WTC11 (cell line): ENCODE measurements at regions not wholly inside any gene's neighbourhood (a gene's known extent, or its start where the extent isn't known, plus 50 kb on each side); places are given as distances from the start of the nearest gene placed in this dataset.

Experiments
- ATAC-seq: fragments of 200-7000 bp; cut with Tn5 transposase; 2 replicates; pipeline ENCODE4 v1.10.0; 2021; ENCODE audit warnings: mild to moderate bottlenecking, moderate library complexity
- CTCF ChIA-PET: fragments of 300-600 bp; sonication (Branson Sonifier 250); formaldehyde crosslinking; loops from one replicate; lab custom pipeline; 2021; ENCODE audit warnings: antibody characterized with exemption; lab: Charles Lee
- POLR2A ChIA-PET: fragments of 350-600 bp; sonication (Branson Sonifier 250); formaldehyde crosslinking; loops from one replicate; lab custom pipeline; 2021; ENCODE audit warnings: antibody characterized with exemption; lab: Charles Lee
- DNase-seq: peaks from one replicate; pipeline ENCODE4 v3.0.0; 2021; ENCODE audit warnings: low spot score
- H3K27ac Mint-ChIP-seq: 2 replicates; pipeline ENCODE4 v1.8.0; 2021; ENCODE audit warnings: mixed read lengths
- H3K27me3 Mint-ChIP-seq: 2 replicates; pipeline ENCODE4 v1.8.0; 2021; ENCODE audit warnings: low read depth, mild to moderate bottlenecking, moderate library complexity, mixed read lengths
- H3K36me3 Mint-ChIP-seq: 2 replicates; pipeline ENCODE4 v1.8.0; 2021; ENCODE audit warnings: mixed read lengths
- H3K4me1 Mint-ChIP-seq: 2 replicates; pipeline ENCODE4 v1.8.0; 2022; ENCODE audit warnings: mixed read lengths
- H3K4me3 Mint-ChIP-seq: 2 replicates; pipeline ENCODE4 v1.8.0; 2021; ENCODE audit warnings: mild to moderate bottlenecking, moderate library complexity, mixed read lengths
- H3K9me3 Mint-ChIP-seq: 2 replicates; pipeline ENCODE4 v1.8.0; 2021; ENCODE audit warnings: mixed read lengths
- CREM ChIP-seq: sonication (generic); formaldehyde crosslinking; IDR thresholded peaks from 2 replicates; pipeline ENCODE4 v1.8.1; 2022; ENCODE audit warnings: mild to moderate bottlenecking, missing genetic modification reagents, moderate library complexity
- GTF2I ChIP-seq: fragments of 250-450 bp; sonication (Bioruptor Pico); conservative IDR thresholded peaks from 2 replicates; pipeline ENCODE4 v1.4.0; 2021; ENCODE audit warnings: mild to moderate bottlenecking
- IRF2 ChIP-seq: sonication (generic); formaldehyde crosslinking; IDR thresholded peaks from 2 replicates; pipeline ENCODE4 v1.8.0; 2022; ENCODE audit warnings: low read depth, missing genetic modification reagents, borderline replicate concordance
- NFE2L1 ChIP-seq: sonication (generic); formaldehyde crosslinking; IDR thresholded peaks from 2 replicates; pipeline ENCODE4 v1.8.1; 2023; ENCODE audit warnings: missing genetic modification reagents
- NR2C2 ChIP-seq: sonication (generic); formaldehyde crosslinking; IDR thresholded peaks from 2 replicates; pipeline ENCODE4 v1.8.0; 2022; ENCODE audit warnings: mild to moderate bottlenecking, missing genetic modification reagents
- OVOL2 ChIP-seq: fragments of 250-450 bp; sonication (Bioruptor Pico); IDR thresholded peaks from 2 replicates; pipeline ENCODE4 v1.9.0; 2021; ENCODE audit warnings: mild to moderate bottlenecking, borderline replicate concordance
- SMAD4 ChIP-seq: sonication (generic); formaldehyde crosslinking; IDR thresholded peaks from 2 replicates; pipeline ENCODE4 v1.8.0; 2022; ENCODE audit warnings: mild to moderate bottlenecking, missing genetic modification reagents
- SOX15 ChIP-seq: fragments of 250-450 bp; sonication (Bioruptor Pico); IDR thresholded peaks from 2 replicates; pipeline ENCODE4 v1.9.0; 2021; ENCODE audit warnings: mild to moderate bottlenecking
- TP53 ChIP-seq: sonication (generic); formaldehyde crosslinking; IDR thresholded peaks from 2 replicates; pipeline ENCODE4 v1.8.1; 2023; ENCODE audit warnings: mild to moderate bottlenecking, missing genetic modification reagents
- ZBTB21 ChIP-seq: sonication (generic); formaldehyde crosslinking; IDR thresholded peaks from 2 replicates; pipeline ENCODE4 v1.8.1; 2023; ENCODE audit warnings: mild to moderate bottlenecking, missing genetic modification reagents, borderline replicate concordance
- ZNF121 ChIP-seq: sonication (generic); formaldehyde crosslinking; IDR thresholded peaks from 2 replicates; pipeline ENCODE4 v1.8.0; 2023; ENCODE audit warnings: missing genetic modification reagents
- ZNF263 ChIP-seq: sonication (generic); formaldehyde crosslinking; IDR thresholded peaks from 2 replicates; pipeline ENCODE4 v1.8.1; 2022; ENCODE audit warnings: low read depth, mild to moderate bottlenecking, moderate library complexity, missing genetic modification reagents
- ZNF317 ChIP-seq: sonication (generic); formaldehyde crosslinking; IDR thresholded peaks from 2 replicates; pipeline ENCODE4 v1.8.1; 2023; ENCODE audit warnings: low read depth, mild to moderate bottlenecking, moderate library complexity, missing genetic modification reagents, borderline replicate concordance
- ZNF671 ChIP-seq: fragments of 250-450 bp; sonication (Bioruptor Pico); IDR thresholded peaks from 2 replicates; pipeline ENCODE4 v1.8.0; 2021; ENCODE audit warnings: mild to moderate bottlenecking
- TF ChIP-seq, protein P1 (sequence below): sonication (generic); formaldehyde crosslinking; IDR thresholded peaks from 2 replicates; pipeline ENCODE4 v1.8.0; 2022; ENCODE audit warnings: mild to moderate bottlenecking, missing genetic modification reagents
- TF ChIP-seq, protein P2 (sequence below): sonication (generic); formaldehyde crosslinking; IDR thresholded peaks from 2 replicates; pipeline ENCODE4 v1.8.1; 2022; ENCODE audit warnings: low read depth, mild to moderate bottlenecking, moderate library complexity, missing genetic modification reagents, borderline replicate concordance
- TF ChIP-seq, protein P3 (sequence below): fragments of 200-600 bp; IDR thresholded peaks from 2 replicates; pipeline ENCODE4 v1.8.0; 2022; ENCODE audit warnings: antibody characterized with exemption
- TF ChIP-seq, protein P4 (sequence below): sonication (generic); formaldehyde crosslinking; IDR thresholded peaks from 2 replicates; pipeline ENCODE4 v1.8.1; 2023; ENCODE audit warnings: mild to moderate bottlenecking, missing genetic modification reagents, moderate library complexity
- TF ChIP-seq, protein P5 (sequence below): fragments of 250-450 bp; sonication (Bioruptor Pico); IDR thresholded peaks from 2 replicates; pipeline ENCODE4 v1.9.0; 2021; ENCODE audit warnings: moderate library complexity, mild to moderate bottlenecking, inconsistent platforms, borderline replicate concordance
- TF ChIP-seq, protein P6 (sequence below): sonication (generic); formaldehyde crosslinking; IDR thresholded peaks from 2 replicates; pipeline ENCODE4 v1.8.1; 2022; ENCODE audit warnings: low read depth, missing genetic modification reagents, borderline replicate concordance

DNA sequence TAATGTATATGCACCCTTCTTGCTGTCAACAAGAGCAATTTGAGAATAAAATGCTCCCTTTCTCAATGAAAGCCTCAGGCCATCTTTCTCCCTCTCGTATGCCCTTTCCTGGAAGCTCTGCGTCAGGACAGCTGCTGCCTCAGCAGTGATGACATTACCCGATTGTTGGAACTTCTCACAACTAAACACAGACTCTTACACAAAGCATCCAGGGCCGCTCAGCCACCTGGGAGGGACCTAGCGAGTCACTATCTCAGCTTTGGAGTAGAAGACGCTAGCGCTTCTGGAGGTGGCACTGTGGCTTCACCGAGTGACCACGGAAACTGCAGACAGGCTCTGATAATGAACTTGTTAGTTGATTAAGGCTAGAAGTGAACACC is 153.2 kb upstream of the SOX1 start:
- DNase-seq (no peak), ATAC-seq (no peak)
- no peaks in the 10 kb centered on the region for H3K9me3 Mint-ChIP-seq
- CTCF ChIA-PET: no interaction called here
- POLR2A ChIA-PET: no interaction called here
- H3K4me1 Mint-ChIP-seq: 0 out of 2 replicates have a peak, but pooled peaks cover 4% of the 10 kb centered on the region
- no peak overlapping the region for H3K4me3 Mint-ChIP-seq
- TF ChIP-seq ZNF317 (no peak), OVOL2 (CRISPR knock-in tag) (no peak), ZBTB21 (CRISPR knock-in tag) (no peak), TP53 (no peak), NR2C2 (CRISPR knock-in tag) (no peak), ZNF263 (CRISPR knock-in tag) (no peak)
- TF ChIP-seq, protein P1, sequence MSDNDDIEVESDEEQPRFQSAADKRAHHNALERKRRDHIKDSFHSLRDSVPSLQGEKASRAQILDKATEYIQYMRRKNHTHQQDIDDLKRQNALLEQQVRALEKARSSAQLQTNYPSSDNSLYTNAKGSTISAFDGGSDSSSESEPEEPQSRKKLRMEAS (CRISPR knock-in tag): no peak
- H3K27me3 Mint-ChIP-seq: no peaks in the 10 kb centered on the region; the same call in none of the 2 replicates
- H3K36me3 Mint-ChIP-seq: no peaks in the 10 kb centered on the region
- no peak overlapping the region for H3K27ac Mint-ChIP-seq

DNA sequence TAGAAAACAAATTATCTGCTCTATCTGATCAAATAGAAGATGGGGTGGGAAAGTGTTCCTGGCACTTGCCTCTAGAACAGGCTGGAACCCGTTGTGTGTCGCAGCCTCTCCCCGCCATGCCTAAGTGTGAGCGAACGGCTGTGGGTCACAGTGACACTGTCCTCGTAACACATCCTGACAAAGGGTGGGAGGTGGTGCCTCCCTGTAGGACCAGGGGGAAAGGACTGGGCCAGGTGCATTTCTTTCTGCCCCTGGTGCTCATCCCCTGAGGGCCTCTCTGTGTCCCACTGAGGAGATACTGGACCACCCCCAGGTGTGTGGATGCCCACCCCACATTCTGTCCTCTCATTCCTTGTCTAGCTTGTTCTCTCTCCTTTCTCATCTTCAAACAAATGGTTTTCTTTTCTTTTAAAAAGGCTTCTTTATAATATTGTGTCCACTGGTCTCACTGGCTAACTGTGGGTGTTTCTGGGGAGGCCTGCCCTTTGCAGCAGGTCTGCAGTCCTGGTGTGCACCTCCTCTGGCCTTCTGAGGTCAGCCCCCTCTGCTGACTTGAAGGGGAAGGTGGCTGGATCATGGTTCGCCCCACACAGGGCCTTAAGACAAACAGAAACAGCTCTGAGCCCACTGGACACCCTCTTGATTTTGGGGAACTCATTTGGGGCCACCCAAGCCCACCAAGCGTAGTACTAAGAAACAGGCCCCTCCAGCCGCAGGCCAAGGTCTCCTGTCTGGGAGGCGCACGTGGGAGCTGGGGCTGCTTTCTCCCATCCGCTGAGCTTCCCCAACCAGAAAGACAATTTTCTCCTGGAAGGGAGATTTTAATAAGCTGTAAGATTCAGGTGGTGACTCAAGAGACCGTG is 152.5 kb upstream of the SOX1 start:
- ATAC-seq: no peak
- H3K9me3 Mint-ChIP-seq: no peaks in the 10 kb centered on the region
- H3K36me3 Mint-ChIP-seq: no peaks in the 10 kb centered on the region
- DNase-seq: peak; percentile 5
- H3K4me1 Mint-ChIP-seq: peaks cover 6% of the 10 kb centered on the region
- no peak overlapping the region for H3K4me3 Mint-ChIP-seq
- ChIA-PET POLR2A (no interaction called here), CTCF (no interaction called here)
- H3K27me3 Mint-ChIP-seq: no peaks in the 10 kb centered on the region; the same call in none of the 2 replicates
- TF ChIP-seq, protein P2, sequence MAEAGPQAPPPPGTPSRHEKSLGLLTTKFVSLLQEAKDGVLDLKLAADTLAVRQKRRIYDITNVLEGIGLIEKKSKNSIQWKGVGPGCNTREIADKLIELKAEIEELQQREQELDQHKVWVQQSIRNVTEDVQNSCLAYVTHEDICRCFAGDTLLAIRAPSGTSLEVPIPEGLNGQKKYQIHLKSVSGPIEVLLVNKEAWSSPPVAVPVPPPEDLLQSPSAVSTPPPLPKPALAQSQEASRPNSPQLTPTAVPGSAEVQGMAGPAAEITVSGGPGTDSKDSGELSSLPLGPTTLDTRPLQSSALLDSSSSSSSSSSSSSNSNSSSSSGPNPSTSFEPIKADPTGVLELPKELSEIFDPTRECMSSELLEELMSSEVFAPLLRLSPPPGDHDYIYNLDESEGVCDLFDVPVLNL (CRISPR knock-in tag): no peak
- TF ChIP-seq, protein P3, sequence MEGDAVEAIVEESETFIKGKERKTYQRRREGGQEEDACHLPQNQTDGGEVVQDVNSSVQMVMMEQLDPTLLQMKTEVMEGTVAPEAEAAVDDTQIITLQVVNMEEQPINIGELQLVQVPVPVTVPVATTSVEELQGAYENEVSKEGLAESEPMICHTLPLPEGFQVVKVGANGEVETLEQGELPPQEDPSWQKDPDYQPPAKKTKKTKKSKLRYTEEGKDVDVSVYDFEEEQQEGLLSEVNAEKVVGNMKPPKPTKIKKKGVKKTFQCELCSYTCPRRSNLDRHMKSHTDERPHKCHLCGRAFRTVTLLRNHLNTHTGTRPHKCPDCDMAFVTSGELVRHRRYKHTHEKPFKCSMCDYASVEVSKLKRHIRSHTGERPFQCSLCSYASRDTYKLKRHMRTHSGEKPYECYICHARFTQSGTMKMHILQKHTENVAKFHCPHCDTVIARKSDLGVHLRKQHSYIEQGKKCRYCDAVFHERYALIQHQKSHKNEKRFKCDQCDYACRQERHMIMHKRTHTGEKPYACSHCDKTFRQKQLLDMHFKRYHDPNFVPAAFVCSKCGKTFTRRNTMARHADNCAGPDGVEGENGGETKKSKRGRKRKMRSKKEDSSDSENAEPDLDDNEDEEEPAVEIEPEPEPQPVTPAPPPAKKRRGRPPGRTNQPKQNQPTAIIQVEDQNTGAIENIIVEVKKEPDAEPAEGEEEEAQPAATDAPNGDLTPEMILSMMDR: no peak
- TF ChIP-seq IRF2 (CRISPR knock-in tag) (no peak), SOX15 (CRISPR knock-in tag) (no peak), GTF2I (no peak), CREM (no peak), ZNF671 (no peak), SMAD4 (CRISPR knock-in tag) (no peak), NR2C2 (CRISPR knock-in tag) (no peak), ZNF121 (CRISPR knock-in tag) (no peak), NFE2L1 (no peak)
- TF ChIP-seq, protein P4, sequence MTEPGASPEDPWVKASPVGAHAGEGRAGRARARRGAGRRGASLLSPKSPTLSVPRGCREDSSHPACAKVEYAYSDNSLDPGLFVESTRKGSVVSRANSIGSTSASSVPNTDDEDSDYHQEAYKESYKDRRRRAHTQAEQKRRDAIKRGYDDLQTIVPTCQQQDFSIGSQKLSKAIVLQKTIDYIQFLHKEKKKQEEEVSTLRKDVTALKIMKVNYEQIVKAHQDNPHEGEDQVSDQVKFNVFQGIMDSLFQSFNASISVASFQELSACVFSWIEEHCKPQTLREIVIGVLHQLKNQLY (CRISPR knock-in tag): no peak
- TF ChIP-seq, protein P5, sequence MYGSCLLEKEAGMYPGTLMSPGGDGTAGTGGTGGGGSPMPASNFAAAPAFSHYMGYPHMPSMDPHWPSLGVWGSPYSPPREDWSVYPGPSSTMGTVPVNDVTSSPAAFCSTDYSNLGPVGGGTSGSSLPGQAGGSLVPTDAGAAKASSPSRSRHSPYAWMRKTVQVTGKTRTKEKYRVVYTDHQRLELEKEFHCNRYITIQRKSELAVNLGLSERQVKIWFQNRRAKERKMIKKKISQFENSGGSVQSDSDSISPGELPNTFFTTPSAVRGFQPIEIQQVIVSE (CRISPR knock-in tag): no peak
- TF ChIP-seq, protein P6, sequence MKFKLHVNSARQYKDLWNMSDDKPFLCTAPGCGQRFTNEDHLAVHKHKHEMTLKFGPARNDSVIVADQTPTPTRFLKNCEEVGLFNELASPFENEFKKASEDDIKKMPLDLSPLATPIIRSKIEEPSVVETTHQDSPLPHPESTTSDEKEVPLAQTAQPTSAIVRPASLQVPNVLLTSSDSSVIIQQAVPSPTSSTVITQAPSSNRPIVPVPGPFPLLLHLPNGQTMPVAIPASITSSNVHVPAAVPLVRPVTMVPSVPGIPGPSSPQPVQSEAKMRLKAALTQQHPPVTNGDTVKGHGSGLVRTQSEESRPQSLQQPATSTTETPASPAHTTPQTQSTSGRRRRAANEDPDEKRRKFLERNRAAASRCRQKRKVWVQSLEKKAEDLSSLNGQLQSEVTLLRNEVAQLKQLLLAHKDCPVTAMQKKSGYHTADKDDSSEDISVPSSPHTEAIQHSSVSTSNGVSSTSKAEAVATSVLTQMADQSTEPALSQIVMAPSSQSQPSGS (CRISPR knock-in tag): no peak
- H3K27ac Mint-ChIP-seq: no peak overlapping the region
